DMS53 treated with DMSO at 0.1 percent for 48 hours (cell line): ENCODE measurements at regions not wholly inside any gene's neighbourhood (a gene's known extent, or its start where the extent isn't known, plus 50 kb on each side); places are given as distances from the start of the nearest gene placed in this dataset.

Experiments used
- DNase-seq: peaks from one replicate; lab custom pipeline; 2025; ENCODE audit not compliant: unreplicated experiment; lab: John Stamatoyannopoulos, UW

DNA sequence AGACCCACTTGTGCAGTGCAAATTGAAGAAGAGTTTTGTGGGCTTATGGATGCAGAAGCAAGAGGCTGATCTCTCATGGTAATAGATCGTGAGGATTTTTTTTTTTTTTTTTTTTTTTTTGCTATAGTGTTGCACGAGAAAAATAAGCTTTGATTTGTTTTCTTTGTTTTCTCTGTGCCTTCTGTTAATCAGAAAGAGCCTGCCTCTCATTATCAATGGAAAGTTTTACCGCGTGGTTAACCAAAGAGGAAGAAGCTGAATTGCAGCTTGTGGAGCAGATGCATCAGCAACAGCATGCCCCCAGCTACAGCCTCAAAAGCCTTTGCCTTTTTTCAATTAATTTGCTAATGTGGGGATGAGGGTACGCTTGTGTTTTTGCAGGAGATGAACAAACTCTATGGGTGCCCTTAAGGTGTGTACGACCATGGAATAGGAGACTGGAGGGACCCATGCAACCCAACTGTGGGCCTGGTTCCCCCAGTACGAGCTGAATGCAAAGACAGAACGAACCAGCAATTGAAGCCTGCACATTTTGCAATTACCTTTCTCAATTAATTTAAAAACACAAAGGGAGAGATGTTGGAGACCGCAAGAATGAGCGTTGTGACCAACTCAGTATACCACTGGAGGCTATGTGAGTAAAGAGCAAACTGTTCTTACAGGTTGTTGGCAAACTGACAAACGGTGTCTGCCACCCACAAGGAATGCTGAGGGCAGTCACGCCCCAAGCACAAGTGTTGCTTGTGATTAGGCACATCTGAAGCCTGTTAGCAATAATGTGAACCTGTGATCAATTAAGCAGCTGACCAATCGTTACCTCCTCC, 58.6 kb upstream of the SPRY2 start:
- no peak for DNase-seq
